ENCODE measurements at regions not wholly inside any gene's neighbourhood (a gene's known extent, or its start where the extent isn't known, plus 50 kb on each side); places are given as distances from the start of the nearest gene placed in this dataset.
"Not testable (repeated sequence)": the region's sequence is repeated elsewhere in the genome, so short reads cannot be mapped to it uniquely, and the experiment has no call there.

GRCh38 chr1:148254611-148255429, 102.7 kb upstream of the NBPF11 start:
- not testable (repeated sequence) for DNase-seq (ENCODE audit: low read depth); H3K27me3 ChIP-seq (ENCODE audit: control insufficient read depth, insufficient read depth, low read length); H3K4me3 ChIP-seq (ENCODE audit: low read depth, low read length); H3K36me3 ChIP-seq (ENCODE audit: control insufficient read depth, insufficient read depth, low read length)
- TF ChIP-seq CTCF (IDR thresholded peaks at IDR 0.05; ENCODE audit: insufficient read depth, low read length, poor library complexity, severe bottlenecking): peak; percentile 69

GRCh38 chr1:148253808-148254207, 101.7 kb upstream of the NBPF11 start:
- H3K27me3 ChIP-seq (ENCODE audit: control insufficient read depth, insufficient read depth, low read length); DNase-seq (ENCODE audit: low read depth); H3K36me3 ChIP-seq (ENCODE audit: control insufficient read depth, insufficient read depth, low read length); H3K4me3 ChIP-seq (ENCODE audit: low read depth, low read length): not testable (repeated sequence)

GRCh38 chr1:148248798-148249197, 96.7 kb upstream of the NBPF11 start:
- H3K27me3 ChIP-seq (ENCODE audit: control insufficient read depth, insufficient read depth, low read length); DNase-seq (ENCODE audit: low read depth); H3K36me3 ChIP-seq (ENCODE audit: control insufficient read depth, insufficient read depth, low read length); H3K4me3 ChIP-seq (ENCODE audit: low read depth, low read length): not testable (repeated sequence)

- H3K27me3 ChIP-seq (ENCODE audit: control insufficient read depth, insufficient read depth, low read length); DNase-seq (ENCODE audit: low read depth); H3K36me3 ChIP-seq (ENCODE audit: control insufficient read depth, insufficient read depth, low read length); H3K4me3 ChIP-seq (ENCODE audit: low read depth, low read length): not testable (repeated sequence)
Measured at GRCh38 chr1:148246258-148246861, 94.3 kb upstream of the NBPF11 start.

GRCh38 chr1:148245843-148246242, 93.8 kb upstream of the NBPF11 start:
- DNase-seq (ENCODE audit: low read depth); H3K4me3 ChIP-seq (ENCODE audit: low read depth, low read length); H3K27me3 ChIP-seq (ENCODE audit: control insufficient read depth, insufficient read depth, low read length); H3K36me3 ChIP-seq (ENCODE audit: control insufficient read depth, insufficient read depth, low read length): not testable (repeated sequence)

- DNase-seq (ENCODE audit: low read depth); H3K27me3 ChIP-seq (ENCODE audit: control insufficient read depth, insufficient read depth, low read length); H3K4me3 ChIP-seq (ENCODE audit: low read depth, low read length); H3K36me3 ChIP-seq (ENCODE audit: control insufficient read depth, insufficient read depth, low read length): not testable (repeated sequence)
Measured at GRCh38 chr1:148245443-148245842, 93.4 kb upstream of the NBPF11 start.

GRCh38 chr1:148233250-148233649, 81.2 kb upstream of the NBPF11 start:
- not testable (repeated sequence) for DNase-seq (ENCODE audit: low read depth); H3K4me3 ChIP-seq (ENCODE audit: low read depth, low read length); H3K36me3 ChIP-seq (ENCODE audit: control insufficient read depth, insufficient read depth, low read length); H3K27me3 ChIP-seq (ENCODE audit: control insufficient read depth, insufficient read depth, low read length)

GRCh38 chr1:148228846-148229245, 76.8 kb upstream of the NBPF11 start:
- not testable (repeated sequence) for H3K27me3 ChIP-seq (ENCODE audit: control insufficient read depth, insufficient read depth, low read length); H3K36me3 ChIP-seq (ENCODE audit: control insufficient read depth, insufficient read depth, low read length); H3K4me3 ChIP-seq (ENCODE audit: low read depth, low read length); DNase-seq (ENCODE audit: low read depth)

- not testable (repeated sequence) for H3K27me3 ChIP-seq (ENCODE audit: control insufficient read depth, insufficient read depth, low read length); H3K36me3 ChIP-seq (ENCODE audit: control insufficient read depth, insufficient read depth, low read length); DNase-seq (ENCODE audit: low read depth); H3K4me3 ChIP-seq (ENCODE audit: low read depth, low read length)
Measured at GRCh38 chr1:148222399-148223159, 70.5 kb upstream of the NBPF11 start.

- H3K4me3 ChIP-seq (ENCODE audit: low read depth, low read length); H3K27me3 ChIP-seq (ENCODE audit: control insufficient read depth, insufficient read depth, low read length); DNase-seq (ENCODE audit: low read depth); H3K36me3 ChIP-seq (ENCODE audit: control insufficient read depth, insufficient read depth, low read length): not testable (repeated sequence)
Measured at GRCh38 chr1:148221593-148221992, 69.5 kb upstream of the NBPF11 start.

- not testable (repeated sequence) for H3K27me3 ChIP-seq (ENCODE audit: control insufficient read depth, insufficient read depth, low read length); H3K4me3 ChIP-seq (ENCODE audit: low read depth, low read length); H3K36me3 ChIP-seq (ENCODE audit: control insufficient read depth, insufficient read depth, low read length); DNase-seq (ENCODE audit: low read depth)
Measured at GRCh38 chr1:148219229-148219628, 67.1 kb upstream of the NBPF11 start.

GRCh38 chr1:148211191-148211590, 59.1 kb upstream of the NBPF11 start:
- H3K36me3 ChIP-seq (ENCODE audit: control insufficient read depth, insufficient read depth, low read length); H3K27me3 ChIP-seq (ENCODE audit: control insufficient read depth, insufficient read depth, low read length); DNase-seq (ENCODE audit: low read depth); H3K4me3 ChIP-seq (ENCODE audit: low read depth, low read length): not testable (repeated sequence)

GRCh38 chr1:148210624-148211023, 58.5 kb upstream of the NBPF11 start:
- H3K27me3 ChIP-seq (ENCODE audit: control insufficient read depth, insufficient read depth, low read length); DNase-seq (ENCODE audit: low read depth); H3K36me3 ChIP-seq (ENCODE audit: control insufficient read depth, insufficient read depth, low read length); H3K4me3 ChIP-seq (ENCODE audit: low read depth, low read length): not testable (repeated sequence)

- H3K27me3 ChIP-seq (ENCODE audit: control insufficient read depth, insufficient read depth, low read length); DNase-seq (ENCODE audit: low read depth); H3K36me3 ChIP-seq (ENCODE audit: control insufficient read depth, insufficient read depth, low read length); H3K4me3 ChIP-seq (ENCODE audit: low read depth, low read length): not testable (repeated sequence)
Measured at GRCh38 chr1:148210166-148210565, 58.1 kb upstream of the NBPF11 start.
